HEK293 (cell line): ENCODE measurements at regions not wholly inside any gene's neighbourhood (a gene's known extent, or its start where the extent isn't known, plus 50 kb on each side); places are given as distances from the start of the nearest gene placed in this dataset.
A peak's percentile ranks its signal among the peaks of the same experiment; 100 is the strongest.

Experiments
- CTCF ChIA-PET: fragments of 350-600 bp; formaldehyde crosslinking; extraction: SDS; loops from one replicate; lab custom pipeline; 2021; ENCODE audit warnings: antibody characterized with exemption; lab: Yijun Ruan, JAX
- POLR2A ChIA-PET: fragments of 300-600 bp; formaldehyde crosslinking; extraction: SDS; loops from one replicate; lab custom pipeline; 2020; ENCODE audit warnings: antibody characterized with exemption, inconsistent platforms; lab: Yijun Ruan, JAX
- H3K27ac ChIP-seq: fragments of 200-500 bp; sonication (Bioruptor generic); 2 replicates; pipeline ENCODE4 v1.5.1; 2014; ENCODE audit warnings: low read depth, low read length, control low read depth, inconsistent platforms; ENCODE audit errors: extremely low read depth
- H3K36me3 ChIP-seq, 2 experiments: fragments of 200-500 bp in 1 of 2; sonication (Bioruptor generic) in 1 of 2; 1 replicate in 1 of 2; 2 replicates in 1 of 2; pipeline ENCODE4 v1.5.1; 2014 to 2017; ENCODE audit warnings: inconsistent platforms in 2 of 2, low read length in 2 of 2; ENCODE audit not compliant: control insufficient read depth in 2 of 2, insufficient read depth in 1 of 2
- H3K4me1 ChIP-seq: fragments of 200-500 bp; sonication (Bioruptor generic); 2 replicates; pipeline ENCODE4 v1.5.1; 2014; ENCODE audit warnings: mild to moderate bottlenecking, low read length, inconsistent platforms; ENCODE audit not compliant: control insufficient read depth, insufficient read depth
- H3K4me3 ChIP-seq: 2 replicates; pipeline ENCODE4 v1.5.1; 2011; ENCODE audit warnings: low read depth, mild to moderate bottlenecking, control low read depth, low read length, moderate library complexity
- H3K9me3 ChIP-seq: fragments of 200-500 bp; sonication (Bioruptor generic); 2 replicates; pipeline ENCODE4 v1.5.1; 2014; ENCODE audit warnings: low read depth, low read length, inconsistent platforms; ENCODE audit not compliant: control insufficient read depth, insufficient read depth
- BCL11A ChIP-seq: fragments of 450-650 bp; formaldehyde crosslinking; IDR thresholded peaks from 2 replicates; pipeline ENCODE4 v1.5.1; 2016; ENCODE audit warnings: low read depth, missing biosample characterization, missing genetic modification characterization
- KLF16 ChIP-seq: fragments of 450-650 bp; formaldehyde crosslinking; IDR thresholded peaks from 2 replicates; pipeline ENCODE4 v1.5.1; 2017; ENCODE audit warnings: missing biosample characterization, missing genetic modification characterization
- KLF8 ChIP-seq: fragments of 450-650 bp; formaldehyde crosslinking; IDR thresholded peaks from 2 replicates; pipeline ENCODE4 v1.5.1; 2016; ENCODE audit warnings: missing biosample characterization, missing genetic modification characterization
- MYNN ChIP-seq: fragments of 450-650 bp; formaldehyde crosslinking; IDR thresholded peaks from 2 replicates; pipeline ENCODE4 v1.5.1; 2016; ENCODE audit warnings: missing biosample characterization, missing genetic modification characterization, borderline replicate concordance
- PRDM6 ChIP-seq: fragments of 450-650 bp; formaldehyde crosslinking; IDR thresholded peaks from 2 replicates; pipeline ENCODE4 v1.5.1; 2017; ENCODE audit warnings: missing biosample characterization, missing genetic modification characterization
- ZBTB20 ChIP-seq: fragments of 450-650 bp; formaldehyde crosslinking; IDR thresholded peaks from 2 replicates; pipeline ENCODE4 v1.5.1; 2016; ENCODE audit warnings: missing biosample characterization, missing genetic modification characterization
- ZBTB48 ChIP-seq: fragments of 450-650 bp; formaldehyde crosslinking; IDR thresholded peaks from 2 replicates; pipeline ENCODE4 v1.5.1; 2016; ENCODE audit warnings: missing biosample characterization, missing genetic modification characterization
- ZEB2 ChIP-seq: fragments of 450-650 bp; formaldehyde crosslinking; IDR thresholded peaks from 2 replicates; pipeline ENCODE4 v1.5.1; 2016; ENCODE audit warnings: missing biosample characterization, missing genetic modification characterization
- ZFP37 ChIP-seq: fragments of 450-650 bp; formaldehyde crosslinking; IDR thresholded peaks from 2 replicates; pipeline ENCODE4 v1.5.1; 2016; ENCODE audit warnings: missing biosample characterization, missing genetic modification characterization
- ZNF112 ChIP-seq: fragments of 450-650 bp; formaldehyde crosslinking; IDR thresholded peaks from 2 replicates; pipeline ENCODE4 v1.5.0; 2017; ENCODE audit warnings: missing biosample characterization, missing genetic modification characterization
- ZNF121 ChIP-seq: fragments of 450-650 bp; formaldehyde crosslinking; IDR thresholded peaks from 2 replicates; pipeline ENCODE4 v1.5.1; 2016; ENCODE audit warnings: missing biosample characterization, missing genetic modification characterization
- ZNF157 ChIP-seq: fragments of 450-650 bp; formaldehyde crosslinking; IDR thresholded peaks from 2 replicates; pipeline ENCODE4 v1.5.1; 2016; ENCODE audit warnings: missing biosample characterization, missing genetic modification characterization
- ZNF354C ChIP-seq: fragments of 450-650 bp; formaldehyde crosslinking; IDR thresholded peaks from 2 replicates; pipeline ENCODE4 v1.5.1; 2016; ENCODE audit warnings: missing biosample characterization, missing genetic modification characterization, low read depth, borderline replicate concordance
- ZNF513 ChIP-seq: fragments of 450-650 bp; IDR thresholded peaks from 2 replicates; pipeline ENCODE4 v1.5.1; 2018; ENCODE audit warnings: missing biosample characterization, missing genetic modification characterization
- ZNF580 ChIP-seq: fragments of 450-650 bp; formaldehyde crosslinking; IDR thresholded peaks from 2 replicates; pipeline ENCODE4 v1.5.1; 2016; ENCODE audit warnings: missing biosample characterization, missing genetic modification characterization
- ZNF623 ChIP-seq: fragments of 450-650 bp; formaldehyde crosslinking; IDR thresholded peaks from 2 replicates; pipeline ENCODE4 v1.5.1; 2016; ENCODE audit warnings: missing biosample characterization, missing genetic modification characterization
- ZNF645 ChIP-seq: fragments of 450-650 bp; formaldehyde crosslinking; IDR thresholded peaks from 2 replicates; pipeline ENCODE4; 2016; ENCODE audit warnings: missing biosample characterization, missing genetic modification characterization
- ZNF660 ChIP-seq: fragments of 450-650 bp; IDR thresholded peaks from 2 replicates; pipeline ENCODE4 v1.5.1; 2018; ENCODE audit warnings: missing biosample characterization, mild to moderate bottlenecking, missing genetic modification characterization
- ZNF664 ChIP-seq: fragments of 450-650 bp; formaldehyde crosslinking; IDR thresholded peaks from 2 replicates; pipeline ENCODE4 v1.5.1; 2016; ENCODE audit warnings: missing biosample characterization, missing genetic modification characterization
- ZNF768 ChIP-seq: fragments of 450-650 bp; formaldehyde crosslinking; IDR thresholded peaks from 2 replicates; pipeline ENCODE4 v1.5.1; 2018; ENCODE audit warnings: missing biosample characterization, mild to moderate bottlenecking, missing genetic modification characterization
- ZNF792 ChIP-seq: fragments of 450-650 bp; formaldehyde crosslinking; IDR thresholded peaks from 2 replicates; pipeline ENCODE4 v1.5.1; 2016; ENCODE audit warnings: missing biosample characterization, missing genetic modification characterization
- ZNF843 ChIP-seq: fragments of 450-650 bp; formaldehyde crosslinking; IDR thresholded peaks from 2 replicates; pipeline ENCODE4 v1.5.1; 2016; ENCODE audit warnings: missing biosample characterization, missing genetic modification characterization
- ZXDB ChIP-seq: fragments of 450-650 bp; formaldehyde crosslinking; IDR thresholded peaks from 2 replicates; pipeline ENCODE4 v1.5.1; 2016; ENCODE audit warnings: missing biosample characterization, missing genetic modification characterization

- Histone ChIP-seq H3K9me3 (no peaks in the 10 kb centered on the region), H3K27ac (no peak overlapping the region), H3K4me1 (peaks cover 4% of the 10 kb centered on the region; the same call in 1 of the 2 replicates), H3K36me3 (no peaks in the 10 kb centered on the region), H3K4me3 (no peak overlapping the region)
- POLR2A ChIA-PET = no interaction called here
- TF ChIP-seq ZNF513 (tag by site-specific recombination) (no peak), ZNF112 (tag by site-specific recombination) (no peak), ZNF157 (tag by site-specific recombination) (no peak)
- CTCF ChIA-PET = no interaction called here
Observed at GRCh38 chr1:219083631-219084030, 90.0 kb upstream of the LYPLAL1 start.

GRCh38 chr1:219085082-219085481 lies 88.6 kb upstream of the LYPLAL1 start:
- H3K36me3 ChIP-seq = no peaks in the 10 kb centered on the region
- no peak overlapping the region for H3K27ac ChIP-seq
- H3K4me3 ChIP-seq = no peak overlapping the region
- POLR2A ChIA-PET = no interaction called here
- 0 out of 2 replicates have a peak, but pooled peaks have one; percentile 16 for TF ChIP-seq ZNF660
- TF ChIP-seq ZNF580 (tag by site-specific recombination) = peak; percentile 72
- 0 out of 2 replicates have a peak, but pooled peaks have one; percentile 16 for TF ChIP-seq KLF16
- no peak for TF ChIP-seq ZNF664 (tag by site-specific recombination)
- peak; percentile 87 for TF ChIP-seq PRDM6 (tag by site-specific recombination)
- TF ChIP-seq ZBTB48 = no peak
- no peak for TF ChIP-seq ZBTB20
- 0 out of 2 replicates have a peak, but pooled peaks have one; percentile 43 for TF ChIP-seq ZNF843 (tag by site-specific recombination)
- TF ChIP-seq MYNN (tag by site-specific recombination) = no peak
- TF ChIP-seq KLF8 (tag by site-specific recombination) = no peak
- peak; percentile 48; the same call in 1 of the 2 replicates for TF ChIP-seq ZEB2 (tag by site-specific recombination)
- TF ChIP-seq, all 188 proteins: peak for 6
- no peaks in the 10 kb centered on the region for H3K9me3 ChIP-seq
- peaks cover 4% of the 10 kb centered on the region; the same call in 1 of the 2 replicates for H3K4me1 ChIP-seq
- CTCF ChIA-PET = no interaction called here

GRCh38 chr1:219085988-219086387 lies 87.7 kb upstream of the LYPLAL1 start:
- H3K4me1 ChIP-seq = peaks cover 4% of the 10 kb centered on the region; the same call in 1 of the 2 replicates
- H3K27ac ChIP-seq = no peak overlapping the region
- ChIA-PET CTCF (interaction anchor here (0.8 kb wide), 1 partner anchor 756 kb away, joined by 5 read pairs; no protein-coding TSS in a partner anchor), POLR2A (no interaction called here)
- TF ChIP-seq BCL11A (tag by site-specific recombination) = no peak
- no peak for TF ChIP-seq ZNF121 (tag by site-specific recombination)
- no peak for TF ChIP-seq ZNF623 (tag by site-specific recombination)
- TF ChIP-seq ZXDB (tag by site-specific recombination) = no peak
- TF ChIP-seq ZNF354C (tag by site-specific recombination) = no peak
- TF ChIP-seq ZNF792 (tag by site-specific recombination) = no peak
- no peak for TF ChIP-seq ZFP37 (tag by site-specific recombination)
- TF ChIP-seq ZNF645 (tag by site-specific recombination) = no peak
- no peak for TF ChIP-seq ZNF768 (tag by site-specific recombination)
- TF ChIP-seq, all 188 proteins: peak for 0
- no peak overlapping the region for H3K4me3 ChIP-seq
- no peaks in the 10 kb centered on the region for H3K36me3 ChIP-seq
- no peaks in the 10 kb centered on the region for H3K9me3 ChIP-seq
